ENCODE measurements at regions not wholly inside any gene's neighbourhood (a gene's known extent, or its start where the extent isn't known, plus 50 kb on each side); places are given as distances from the start of the nearest gene placed in this dataset.

DNA sequence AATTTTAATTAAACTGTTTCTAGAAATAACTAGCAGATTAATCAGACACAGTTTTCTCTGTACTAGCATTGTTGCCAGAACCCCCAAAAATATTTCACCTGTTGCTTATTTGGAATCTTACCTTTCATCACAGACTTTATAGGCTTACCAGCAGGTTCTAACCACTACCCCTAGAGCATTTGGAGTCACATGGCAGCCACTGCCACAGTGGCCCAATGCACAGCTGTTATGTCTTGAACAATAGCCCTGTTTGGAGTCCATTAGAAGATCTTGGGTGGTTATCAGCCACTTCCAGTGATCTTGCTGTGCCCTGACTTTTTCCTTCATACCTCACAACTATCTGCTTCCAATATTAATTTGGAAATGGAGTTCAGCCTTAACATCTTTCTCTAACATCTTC is 186.2 kb upstream of the TANK start:
- no peaks in the 10 kb centered on the region for H3K36me3 ChIP-seq
- intact Hi-C loops (cut with micrococcal nuclease), result no loop called here
- no peak overlapping the region for H3K27ac ChIP-seq (replicated peaks)
- H3K27me3 ChIP-seq (ENCODE audit: low read depth), result no peaks in the 10 kb centered on the region
- TF ChIP-seq, protein P1, sequence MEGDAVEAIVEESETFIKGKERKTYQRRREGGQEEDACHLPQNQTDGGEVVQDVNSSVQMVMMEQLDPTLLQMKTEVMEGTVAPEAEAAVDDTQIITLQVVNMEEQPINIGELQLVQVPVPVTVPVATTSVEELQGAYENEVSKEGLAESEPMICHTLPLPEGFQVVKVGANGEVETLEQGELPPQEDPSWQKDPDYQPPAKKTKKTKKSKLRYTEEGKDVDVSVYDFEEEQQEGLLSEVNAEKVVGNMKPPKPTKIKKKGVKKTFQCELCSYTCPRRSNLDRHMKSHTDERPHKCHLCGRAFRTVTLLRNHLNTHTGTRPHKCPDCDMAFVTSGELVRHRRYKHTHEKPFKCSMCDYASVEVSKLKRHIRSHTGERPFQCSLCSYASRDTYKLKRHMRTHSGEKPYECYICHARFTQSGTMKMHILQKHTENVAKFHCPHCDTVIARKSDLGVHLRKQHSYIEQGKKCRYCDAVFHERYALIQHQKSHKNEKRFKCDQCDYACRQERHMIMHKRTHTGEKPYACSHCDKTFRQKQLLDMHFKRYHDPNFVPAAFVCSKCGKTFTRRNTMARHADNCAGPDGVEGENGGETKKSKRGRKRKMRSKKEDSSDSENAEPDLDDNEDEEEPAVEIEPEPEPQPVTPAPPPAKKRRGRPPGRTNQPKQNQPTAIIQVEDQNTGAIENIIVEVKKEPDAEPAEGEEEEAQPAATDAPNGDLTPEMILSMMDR (IDR thresholded peaks at IDR 0.05; ENCODE audit: borderline replicate concordance), result no peak
- peaks cover 5% of the 10 kb centered on the region for H3K9me3 ChIP-seq (replicated peaks)
- no peak for DNase-seq
- H3K4me1 ChIP-seq, result peaks cover 4% of the 10 kb centered on the region
- no peak overlapping the region for H3K4me3 ChIP-seq

DNA sequence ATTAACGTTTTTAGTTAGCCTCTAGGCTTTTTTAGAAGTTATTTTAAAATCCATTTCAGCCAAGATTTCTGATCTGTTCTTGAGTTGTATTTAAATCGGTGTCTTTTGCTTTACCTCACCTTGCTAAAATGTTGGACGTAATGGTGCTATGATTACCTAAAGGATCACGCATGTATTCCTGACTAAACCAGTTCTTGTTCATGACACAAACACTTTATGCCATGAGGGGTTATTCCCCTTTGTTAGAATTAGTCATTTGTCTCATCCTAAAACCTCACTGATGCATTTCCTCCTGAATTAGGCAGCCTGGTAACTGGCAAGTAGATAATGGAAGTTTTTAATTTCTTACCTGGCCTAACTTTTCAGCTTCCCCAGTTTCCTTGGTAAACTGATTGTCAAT is 185.4 kb upstream of the TANK start:
- Histone ChIP-seq H3K27me3 (ENCODE audit: low read depth) (no peaks in the 10 kb centered on the region), H3K4me3 (no peak overlapping the region), H3K27ac (replicated peaks) (no peak overlapping the region), H3K9me3 (replicated peaks) (peaks cover 9% of the 10 kb centered on the region), H3K4me1 (peaks cover 4% of the 10 kb centered on the region), H3K36me3 (no peaks in the 10 kb centered on the region)
- no peak for DNase-seq
- intact Hi-C loops (cut with micrococcal nuclease), result no loop called here
- TF ChIP-seq, protein P1 (IDR thresholded peaks at IDR 0.05; ENCODE audit: borderline replicate concordance), result no peak

DNA sequence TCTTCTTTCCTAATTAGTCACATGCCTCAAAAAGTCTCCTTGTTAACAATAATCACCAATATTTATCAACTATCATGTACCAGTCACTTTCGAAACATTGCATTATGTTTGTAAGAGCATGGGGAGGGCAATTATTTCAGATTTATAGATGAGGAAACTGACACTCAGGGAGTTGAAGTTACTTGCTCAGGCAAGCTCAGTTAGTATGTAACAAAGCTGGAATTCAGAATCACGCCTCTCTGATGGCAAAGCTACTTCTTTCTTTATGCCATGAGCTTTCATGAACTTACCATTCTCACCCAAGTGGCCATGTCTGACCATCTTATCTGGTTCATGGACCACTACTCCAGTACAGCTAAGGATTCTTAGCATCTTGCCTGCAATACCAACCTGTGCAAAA is 183.4 kb upstream of the TANK start:
- H3K4me3 ChIP-seq, result no peak overlapping the region
- intact Hi-C loops (cut with micrococcal nuclease), result no loop called here
- TF ChIP-seq, protein P1 (IDR thresholded peaks at IDR 0.05; ENCODE audit: borderline replicate concordance), result no peak

GRCh38 chr2:160977376-160977775 is 182.9 kb upstream of the TANK start:
- intact Hi-C loops (cut with micrococcal nuclease), result no loop called here

More for the DNA sequence above, 183.4 kb upstream of the TANK start:
- peaks cover 9% of the 10 kb centered on the region for H3K9me3 ChIP-seq (replicated peaks)
- no peak overlapping the region for H3K27ac ChIP-seq (replicated peaks)
- no peaks in the 10 kb centered on the region for H3K36me3 ChIP-seq
- H3K27me3 ChIP-seq (ENCODE audit: low read depth), result no peaks in the 10 kb centered on the region
- DNase-seq, result no peak
- no peaks in the 10 kb centered on the region for H3K4me1 ChIP-seq

GRCh38 chr2:160977854-160978253 is 182.4 kb upstream of the TANK start:
- H3K4me1 ChIP-seq, result no peaks in the 10 kb centered on the region
- peaks cover 9% of the 10 kb centered on the region for H3K9me3 ChIP-seq (replicated peaks)
- H3K27ac ChIP-seq (replicated peaks), result no peak overlapping the region
- H3K36me3 ChIP-seq, result no peaks in the 10 kb centered on the region
- no peak overlapping the region for H3K4me3 ChIP-seq
- TF ChIP-seq, protein P1 (IDR thresholded peaks at IDR 0.05; ENCODE audit: borderline replicate concordance), result no peak
- no peaks in the 10 kb centered on the region for H3K27me3 ChIP-seq (ENCODE audit: low read depth)
- intact Hi-C loops (cut with micrococcal nuclease), result no loop called here
- no peak for DNase-seq

More at GRCh38 chr2:160977376-160977775, 182.9 kb upstream of the TANK start:
- no peak overlapping the region for H3K4me3 ChIP-seq
- no peak overlapping the region for H3K27ac ChIP-seq (replicated peaks)
- no peak for DNase-seq
- TF ChIP-seq, protein P1 (IDR thresholded peaks at IDR 0.05; ENCODE audit: borderline replicate concordance), result no peak
- peaks cover 9% of the 10 kb centered on the region for H3K9me3 ChIP-seq (replicated peaks)
- H3K36me3 ChIP-seq, result no peaks in the 10 kb centered on the region
- H3K4me1 ChIP-seq, result no peaks in the 10 kb centered on the region
- no peaks in the 10 kb centered on the region for H3K27me3 ChIP-seq (ENCODE audit: low read depth)
